Loucy (cell line): ENCODE measurements at regions not wholly inside any gene's neighbourhood (a gene's known extent, or its start where the extent isn't known, plus 50 kb on each side); places are given as distances from the start of the nearest gene placed in this dataset.

Source experiments
- H2AFZ ChIP-seq: fragments of 200-600 bp; sonication (generic); 2 replicates; pipeline ENCODE4 v1.6.0; 2016; ENCODE audit warnings: antibody characterized with exemption, mild to moderate bottlenecking, low read length, moderate library complexity
- H3F3A ChIP-seq: fragments of 200-600 bp; 2 replicates; pipeline ENCODE4 v1.6.0; 2016; ENCODE audit warnings: antibody characterized with exemption, low read depth, mild to moderate bottlenecking
- H3K27me3 ChIP-seq: fragments of 200-600 bp; sonication (generic); 2 replicates; pipeline ENCODE4 v1.6.1; 2014; ENCODE audit warnings: low read length, mild to moderate bottlenecking; ENCODE audit not compliant: insufficient read depth, poor library complexity, severe bottlenecking
- H3K36me3 ChIP-seq: fragments of 200-600 bp; sonication (generic); 2 replicates; pipeline ENCODE4 v1.6.1; 2016; ENCODE audit warnings: low read length; ENCODE audit not compliant: insufficient read depth
- H3K4me1 ChIP-seq: fragments of 200-600 bp; sonication (generic); 2 replicates; pipeline ENCODE4 v1.5.1; 2014; ENCODE audit warnings: low read length, mild to moderate bottlenecking; ENCODE audit not compliant: insufficient read depth, poor library complexity, severe bottlenecking
- H3K4me2 ChIP-seq: fragments of 200-600 bp; sonication (generic); 2 replicates; pipeline ENCODE4 v1.6.0; 2014; ENCODE audit warnings: antibody characterized with exemption, low read length, low read depth, mild to moderate bottlenecking; ENCODE audit not compliant: poor library complexity, severe bottlenecking
- H3K4me3 ChIP-seq: fragments of 200-600 bp; sonication (generic); 2 replicates; pipeline ENCODE4 v1.5.1; 2014; ENCODE audit warnings: low read length, mild to moderate bottlenecking, mixed read lengths; ENCODE audit not compliant: poor library complexity, severe bottlenecking
- H3K79me2 ChIP-seq: fragments of 200-600 bp; sonication (generic); 2 replicates; pipeline ENCODE4 v1.6.1; 2014; ENCODE audit warnings: low read length; ENCODE audit not compliant: insufficient read depth
- H3K9ac ChIP-seq: fragments of 200-600 bp; sonication (generic); 2 replicates; pipeline ENCODE4 v1.6.0; 2014; ENCODE audit warnings: mild to moderate bottlenecking, low read depth, low read length, moderate library complexity; ENCODE audit not compliant: poor library complexity, severe bottlenecking
- H3K9me2 ChIP-seq: fragments of 200-600 bp; sonication (generic); replicated peaks from 2 replicates; pipeline ENCODE4 v1.6.1; 2016; ENCODE audit warnings: low read depth, low read length, mixed read lengths
- H3K9me3 ChIP-seq: fragments of 200-600 bp; sonication (generic); 2 replicates; pipeline ENCODE4 v1.6.1; 2014; ENCODE audit warnings: mild to moderate bottlenecking, antibody characterized with exemption, low read length, low read depth; ENCODE audit not compliant: insufficient read depth
- H4K20me1 ChIP-seq: fragments of 200-600 bp; sonication (generic); 2 replicates; pipeline ENCODE4 v1.6.0; 2014; ENCODE audit warnings: antibody characterized with exemption, low read length, mild to moderate bottlenecking; ENCODE audit not compliant: insufficient read depth, poor library complexity, severe bottlenecking
- CTCF ChIP-seq: fragments of 200-600 bp; sonication (generic); conservative IDR thresholded peaks from 2 replicates; pipeline ENCODE4 v1.5.1; 2014; ENCODE audit warnings: mild to moderate bottlenecking, antibody characterized with exemption, low read length
- EZH2phosphoT487 ChIP-seq: fragments of 200-600 bp; IDR thresholded peaks from 2 replicates; pipeline ENCODE4 v1.6.1; 2018; ENCODE audit warnings: antibody characterized with exemption, mild to moderate bottlenecking, moderate library complexity, borderline replicate concordance

DNA sequence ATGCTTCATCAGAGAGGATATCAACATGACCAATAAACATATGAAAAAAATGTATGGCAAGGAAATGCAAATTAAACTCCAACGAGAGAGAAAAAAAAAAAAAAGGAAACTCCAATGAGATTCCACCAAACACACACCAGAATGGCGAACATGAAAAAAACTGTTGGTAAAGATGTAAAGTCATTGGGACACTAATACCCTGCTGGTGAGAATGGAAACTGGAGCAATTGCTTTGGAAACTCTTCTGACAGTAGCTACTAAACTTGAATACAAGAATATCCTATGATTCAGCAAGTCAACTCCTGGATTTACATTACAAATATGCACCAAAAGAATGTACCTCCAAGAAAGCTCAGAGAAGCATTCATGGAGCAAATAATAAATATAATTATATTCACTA, 260.7 kb upstream of the ECI2 start:
- Histone ChIP-seq H3K9ac (no peak overlapping the region), H3K4me3 (no peak overlapping the region), H3K4me2 (no peak overlapping the region), H4K20me1 (no peaks in the 10 kb centered on the region), H3K9me3 (no peaks in the 10 kb centered on the region), H3K36me3 (no peaks in the 10 kb centered on the region), H3K4me1 (no peaks in the 10 kb centered on the region), H3K9me2 (no peaks in the 10 kb centered on the region), H3K79me2 (no peaks in the 10 kb centered on the region), H3K27me3 (no peaks in the 10 kb centered on the region), H3F3A (no peaks in the 10 kb centered on the region), H2AFZ (no peak overlapping the region)
- TF ChIP-seq CTCF, result no peak
- TF ChIP-seq EZH2phosphoT487, result no peak

DNA sequence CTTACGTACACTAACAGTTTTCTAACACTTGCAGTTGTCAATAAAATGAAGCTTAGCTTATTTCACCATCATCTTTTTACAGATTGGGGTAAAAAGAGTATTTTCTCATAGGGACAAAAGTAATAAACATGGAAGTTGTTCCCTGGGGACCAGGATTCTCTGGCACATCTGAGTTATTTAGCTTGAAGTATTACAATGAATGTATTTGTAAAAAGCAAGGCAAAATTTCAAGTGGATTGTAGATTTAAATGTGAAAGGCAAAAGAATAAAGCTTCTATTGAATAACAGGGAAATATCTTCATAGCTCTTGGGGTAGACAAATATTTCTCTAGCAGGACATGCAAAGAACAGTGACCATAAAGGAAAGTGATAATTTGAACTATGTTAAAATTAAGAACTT, 260.0 kb upstream of the ECI2 start:
- Histone ChIP-seq H3F3A (no peaks in the 10 kb centered on the region), H2AFZ (no peak overlapping the region)

GRCh38 chr6:4394786-4395185, 259.4 kb upstream of the ECI2 start:
- H3K4me3 ChIP-seq, result no peak overlapping the region
- H3K4me2 ChIP-seq, result no peak overlapping the region
- H3K36me3 ChIP-seq, result no peaks in the 10 kb centered on the region
- no peak overlapping the region for H3K9ac ChIP-seq
- no peaks in the 10 kb centered on the region for H3K9me3 ChIP-seq
- H4K20me1 ChIP-seq, result no peaks in the 10 kb centered on the region
- H3F3A ChIP-seq, result no peaks in the 10 kb centered on the region
- H3K4me1 ChIP-seq, result no peaks in the 10 kb centered on the region
- TF ChIP-seq EZH2phosphoT487, result no peak
- TF ChIP-seq CTCF, result no peak
- no peak overlapping the region for H2AFZ ChIP-seq
- H3K79me2 ChIP-seq, result no peaks in the 10 kb centered on the region
- no peaks in the 10 kb centered on the region for H3K9me2 ChIP-seq
- no peaks in the 10 kb centered on the region for H3K27me3 ChIP-seq

More for the DNA sequence above, 260.0 kb upstream of the ECI2 start:
- Histone ChIP-seq H3K36me3 (no peaks in the 10 kb centered on the region), H4K20me1 (no peaks in the 10 kb centered on the region), H3K4me1 (no peaks in the 10 kb centered on the region), H3K27me3 (no peaks in the 10 kb centered on the region), H3K79me2 (no peaks in the 10 kb centered on the region), H3K9me2 (no peaks in the 10 kb centered on the region), H3K9ac (no peak overlapping the region), H3K4me2 (no peak overlapping the region), H3K4me3 (no peak overlapping the region), H3K9me3 (no peaks in the 10 kb centered on the region)
- TF ChIP-seq CTCF (no peak), EZH2phosphoT487 (no peak)
